GM18867 (cell line): ENCODE measurements at regions not wholly inside any gene's neighbourhood (a gene's known extent, or its start where the extent isn't known, plus 50 kb on each side); places are given as distances from the start of the nearest gene placed in this dataset.
A peak's percentile ranks its signal among the peaks of the same experiment; 100 is the strongest.

Experiments used
- ATAC-seq: cut with Tn5 transposase; IDR thresholded peaks from one replicate; pipeline ENCODE4 v1.9.1; 2021; ENCODE audit warnings: mild to moderate bottlenecking, moderate library complexity; ENCODE audit not compliant: unreplicated experiment

DNA sequence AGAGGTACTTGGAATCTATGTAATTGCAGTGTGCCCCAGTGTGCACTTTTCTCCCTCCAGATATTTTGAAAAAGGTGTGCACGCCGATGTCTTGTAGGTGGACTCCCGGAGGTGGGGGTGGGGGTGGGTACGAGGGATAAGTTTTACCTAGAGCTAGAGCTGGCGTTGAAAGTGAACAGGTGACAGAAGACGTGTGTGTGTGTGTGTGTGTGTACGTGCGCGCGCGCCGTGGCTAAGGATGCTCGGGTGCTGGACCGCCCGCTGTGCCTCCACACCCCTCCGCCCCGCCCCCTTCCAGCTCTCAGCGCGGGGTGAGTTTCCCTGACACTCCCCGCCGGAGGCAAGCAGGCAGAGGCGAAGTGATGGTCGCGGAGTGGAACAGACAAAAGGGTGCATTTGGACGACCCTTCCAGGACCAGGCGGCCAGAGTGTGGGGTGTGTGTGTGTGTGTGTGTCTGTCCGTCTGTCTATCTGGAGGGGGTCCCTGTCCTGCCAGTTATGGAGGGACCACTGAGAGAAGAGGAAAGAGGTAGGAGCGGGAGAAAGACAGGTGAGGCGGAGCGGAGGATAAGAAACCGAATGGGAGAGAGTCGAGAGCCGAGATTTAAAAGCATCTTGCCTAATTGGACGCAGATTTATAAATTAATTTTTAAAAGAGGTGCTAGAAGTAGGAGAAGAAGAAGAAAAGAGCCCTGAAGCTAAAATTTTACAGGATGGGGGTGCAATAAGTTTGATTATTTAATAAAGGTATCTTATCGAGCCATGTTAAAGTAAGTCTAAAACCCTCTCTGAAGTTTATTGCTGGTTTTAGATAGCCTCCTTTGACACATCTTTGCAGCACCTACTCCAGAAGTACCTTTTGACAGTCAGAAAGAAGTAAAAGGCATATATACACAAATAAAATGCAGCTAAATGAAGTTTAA is 335.8 kb upstream of the THRB start:
- ATAC-seq: no peak

DNA sequence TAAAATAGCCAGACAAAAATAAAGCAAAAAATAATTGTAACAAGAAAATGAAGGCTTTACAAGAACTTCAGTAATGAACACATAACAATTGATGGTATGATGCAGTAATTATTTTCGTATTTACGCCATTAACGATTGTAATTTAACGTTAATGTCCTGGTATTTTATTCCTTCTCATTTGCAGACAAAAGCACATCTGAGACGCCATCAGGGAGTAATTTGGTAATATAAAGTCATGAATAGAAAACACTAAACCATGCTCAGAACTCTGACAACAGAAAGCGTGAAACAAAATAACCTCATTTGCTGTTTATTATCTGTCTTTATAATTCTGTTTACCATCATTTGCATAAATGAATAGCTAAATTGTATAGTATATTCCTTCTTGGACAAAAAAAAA is 336.6 kb upstream of the THRB start:
- ATAC-seq: no peak

DNA sequence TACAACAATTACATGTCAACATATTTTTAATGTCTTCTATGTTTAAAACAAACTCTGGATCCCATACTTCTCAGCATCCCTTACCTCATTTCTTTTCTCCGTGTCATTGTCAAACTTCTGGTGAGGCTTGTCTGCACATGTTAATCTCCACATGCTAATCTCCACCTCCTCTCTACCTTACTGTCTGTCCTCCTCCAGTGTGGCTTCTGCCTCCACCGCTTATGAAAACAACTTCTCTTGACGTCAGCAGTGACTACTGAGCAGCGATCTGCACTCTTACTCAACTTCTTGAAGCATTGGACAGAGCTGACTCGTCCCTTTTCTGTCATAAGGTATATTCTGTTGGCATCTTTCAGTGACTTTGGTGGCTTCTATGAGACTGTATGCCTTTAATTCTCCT is 338.2 kb upstream of the THRB start:
- no peak for ATAC-seq

DNA sequence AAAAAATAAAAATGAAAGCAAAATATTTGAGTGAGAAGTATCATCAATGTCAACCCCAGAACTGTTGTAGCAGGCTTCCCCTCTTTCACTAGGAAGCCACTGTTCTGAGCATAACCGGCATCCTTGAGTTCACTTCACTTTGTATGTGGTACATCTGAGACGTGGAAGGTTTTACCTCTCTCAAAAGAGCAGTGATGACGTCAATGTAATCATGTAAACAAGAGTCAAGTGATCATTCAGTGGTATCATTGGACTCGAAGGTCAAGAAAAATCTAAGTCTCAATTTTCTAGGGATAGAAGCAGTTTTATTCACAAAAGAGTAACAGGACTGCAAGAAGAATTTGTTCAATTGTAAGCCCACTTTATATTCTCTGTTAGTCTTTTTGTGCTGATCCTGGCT is 339.8 kb upstream of the THRB start:
- ATAC-seq: no peak

- no peak for ATAC-seq
Observed at GRCh38 chr3:24835510-24835909, 340.9 kb upstream of the THRB start.

GRCh38 chr3:24837601-24838000 is 343.0 kb upstream of the THRB start:
- peak; percentile 65 for ATAC-seq

GRCh38 chr3:24838533-24838932 is 343.9 kb upstream of the THRB start:
- ATAC-seq: no peak

- no peak for ATAC-seq
Observed at GRCh38 chr3:24843955-24844354, 349.3 kb upstream of the THRB start.

- ATAC-seq: no peak
Observed at GRCh38 chr3:24845524-24846155, 351.0 kb upstream of the THRB start.

- no peak for ATAC-seq
Observed at GRCh38 chr3:24846286-24846860, 351.7 kb upstream of the THRB start.

DNA sequence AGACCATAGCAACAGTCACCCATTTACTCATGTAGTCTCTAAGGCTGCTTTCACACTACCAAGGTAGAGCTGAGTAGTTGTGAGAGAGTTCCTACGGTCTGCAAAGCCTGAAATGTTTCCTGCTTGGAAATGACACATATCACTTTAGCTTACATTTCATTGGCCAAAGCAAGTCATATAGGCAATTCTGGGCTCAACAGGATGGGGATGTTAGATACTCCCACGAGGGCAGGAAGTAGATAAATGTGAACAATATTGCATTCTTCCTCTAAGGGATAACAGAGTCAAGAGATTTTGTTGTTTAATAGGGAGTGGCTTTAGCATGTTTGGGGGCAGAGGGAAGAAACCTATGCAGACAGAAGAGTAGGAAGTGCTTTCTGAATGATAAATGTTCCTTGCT is 355.6 kb upstream of the THRB start:
- ATAC-seq: no peak

DNA sequence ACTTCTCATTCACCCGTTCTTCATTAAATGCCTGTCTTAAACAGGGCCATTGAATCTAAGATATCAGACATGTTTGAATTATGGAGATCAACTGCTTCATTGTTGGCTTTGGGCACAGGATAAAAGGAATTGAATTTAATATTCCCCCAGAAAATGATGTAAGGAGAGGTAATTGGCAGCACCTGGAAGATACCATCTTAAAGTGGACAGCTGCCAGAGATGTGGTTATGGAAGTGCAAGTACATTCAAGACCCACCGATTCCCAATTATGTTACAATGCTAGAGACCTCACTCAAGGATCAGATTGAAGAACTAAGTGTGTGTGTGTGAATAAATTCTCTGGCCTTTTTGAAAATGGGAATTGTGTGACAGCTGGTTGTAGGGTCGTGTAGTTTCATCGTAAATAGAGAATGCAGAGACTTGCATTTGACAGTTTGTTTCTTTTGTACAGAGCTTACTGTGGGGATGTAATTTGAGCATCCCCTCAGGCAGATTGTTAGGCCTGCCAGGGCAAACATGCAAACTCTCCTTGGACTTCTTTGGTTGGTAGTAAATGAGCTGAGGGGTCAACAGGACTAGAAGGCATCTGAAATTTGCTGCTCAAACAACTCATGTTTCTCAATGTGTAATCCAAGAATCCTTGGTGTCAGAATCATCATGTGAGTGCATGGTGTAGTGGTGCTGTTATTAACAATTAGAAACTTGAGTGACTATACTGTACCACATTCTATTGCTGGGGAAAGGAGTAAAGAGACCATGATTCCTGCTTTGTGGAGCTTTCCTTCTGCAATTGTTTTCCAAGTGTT is 359.2 kb upstream of the THRB start:
- no peak for ATAC-seq

DNA sequence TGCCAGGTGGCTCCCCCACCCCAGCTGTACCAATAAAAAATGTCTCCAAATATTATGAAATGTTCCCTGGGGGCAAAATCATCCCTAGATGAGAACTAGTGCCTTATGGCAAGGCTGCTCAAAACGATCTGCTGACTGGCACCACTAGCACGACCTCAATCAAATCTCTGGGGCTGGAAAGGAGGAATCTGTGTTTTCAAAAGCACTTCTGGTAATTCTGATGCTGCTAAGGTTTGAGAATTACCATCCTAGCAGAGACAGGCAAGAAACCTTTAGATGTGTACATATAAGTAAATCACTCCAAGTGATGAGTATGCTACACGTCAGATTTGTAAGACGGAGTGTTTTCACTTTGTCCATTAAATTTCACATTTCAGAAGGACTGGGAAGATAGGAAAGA is 360.1 kb upstream of the THRB start:
- ATAC-seq: no peak

DNA sequence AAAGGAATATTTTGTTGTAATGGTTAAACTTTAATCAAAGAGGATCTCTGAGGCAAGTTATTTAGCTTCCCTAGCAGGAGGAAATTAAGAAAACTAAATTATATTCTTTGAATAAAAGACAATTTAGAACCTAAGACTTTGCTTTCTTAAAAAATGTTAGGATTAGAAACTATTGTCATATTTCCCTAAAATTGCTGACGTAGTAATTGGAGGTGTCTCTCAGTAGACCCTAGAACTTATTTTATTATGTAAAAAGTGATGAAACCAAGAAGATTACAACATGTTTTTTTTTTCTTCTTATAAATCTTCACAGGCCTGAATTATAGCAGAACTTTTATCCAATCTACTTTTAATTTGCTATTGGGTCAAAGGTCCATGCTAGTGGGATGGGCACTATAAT is 363.3 kb upstream of the THRB start:
- no peak for ATAC-seq

DNA sequence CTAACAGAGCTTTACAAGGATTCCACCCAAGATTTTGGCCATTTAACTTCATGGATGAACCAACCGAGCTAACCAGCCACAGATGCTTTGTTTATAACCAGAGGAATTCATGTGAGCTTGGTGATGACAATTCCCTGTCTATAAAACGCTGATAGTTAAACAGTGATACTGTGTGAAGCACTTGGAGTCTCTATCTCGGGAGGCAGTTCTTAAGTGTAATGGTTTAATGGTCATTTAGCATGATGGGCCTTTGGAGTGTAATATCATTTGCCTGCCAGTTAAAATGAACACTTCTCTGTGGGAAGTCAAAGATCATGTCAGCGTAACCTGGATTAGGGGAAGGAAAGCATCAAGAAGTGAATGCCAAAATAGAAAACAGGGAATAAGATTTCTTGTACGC is 368.6 kb upstream of the THRB start:
- no peak for ATAC-seq

- no peak for ATAC-seq
Observed at GRCh38 chr3:24867783-24868182, 373.1 kb upstream of the THRB start.

GRCh38 chr3:24881239-24881638 is 386.6 kb upstream of the THRB start:
- no peak for ATAC-seq

DNA sequence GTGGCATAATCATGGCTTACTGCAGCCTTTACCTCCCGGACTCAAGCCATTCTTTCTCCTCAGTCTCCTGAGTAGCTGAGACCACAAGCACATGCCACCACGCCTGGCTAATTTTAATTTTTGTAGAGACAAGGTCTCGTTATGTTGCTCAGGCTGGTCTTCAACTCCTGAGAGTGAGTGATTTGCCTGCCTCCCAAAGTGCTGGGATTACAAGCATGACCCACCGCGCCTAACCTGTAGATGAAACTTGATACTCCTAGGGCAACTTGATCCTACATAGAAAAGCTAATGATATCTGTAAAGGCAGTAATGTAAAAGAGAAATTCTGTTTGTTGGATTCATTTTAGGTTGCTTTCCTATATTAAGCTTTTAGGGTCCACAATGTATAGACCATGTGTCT is 391.9 kb upstream of the THRB start:
- no peak for ATAC-seq

DNA sequence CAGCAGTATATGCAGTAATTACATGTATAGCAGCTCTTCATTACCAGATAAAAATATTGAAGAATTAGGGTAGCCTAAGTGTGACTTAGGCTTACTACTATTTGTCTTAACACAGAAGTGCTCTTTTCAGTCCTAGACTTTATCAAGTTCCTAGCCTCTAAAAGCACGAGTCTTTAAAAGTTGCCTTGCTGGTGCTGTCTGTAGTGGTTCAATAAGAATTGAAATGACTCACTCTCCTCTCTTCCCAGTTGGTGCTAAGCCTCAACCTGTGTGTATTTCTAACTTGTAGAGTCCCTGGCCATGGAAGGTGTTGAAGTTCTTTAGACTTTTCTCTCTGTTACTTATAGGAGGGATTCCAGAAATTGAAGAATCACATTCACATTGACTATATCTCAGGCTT is 395.4 kb upstream of the THRB start:
- no peak for ATAC-seq

DNA sequence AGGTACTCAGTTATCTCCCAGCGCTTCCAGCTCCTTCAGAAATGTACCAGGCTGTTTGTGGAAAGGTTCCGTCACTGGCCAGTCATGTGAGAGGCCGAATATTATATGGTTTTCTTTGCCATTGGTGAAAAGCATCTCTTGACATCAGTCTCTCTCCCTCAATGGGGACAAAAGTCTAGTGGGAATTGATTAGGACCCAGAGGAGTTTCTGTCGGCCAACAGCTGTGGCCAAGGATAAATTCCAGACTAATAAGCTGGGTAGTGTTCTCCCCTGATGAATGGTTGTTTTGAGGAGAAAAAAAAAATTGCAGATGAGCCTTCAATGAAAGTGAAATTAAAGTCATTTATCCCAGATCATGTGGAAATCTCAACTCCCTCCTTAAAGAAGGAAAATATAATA is 404.7 kb upstream of the THRB start:
- no peak for ATAC-seq

DNA sequence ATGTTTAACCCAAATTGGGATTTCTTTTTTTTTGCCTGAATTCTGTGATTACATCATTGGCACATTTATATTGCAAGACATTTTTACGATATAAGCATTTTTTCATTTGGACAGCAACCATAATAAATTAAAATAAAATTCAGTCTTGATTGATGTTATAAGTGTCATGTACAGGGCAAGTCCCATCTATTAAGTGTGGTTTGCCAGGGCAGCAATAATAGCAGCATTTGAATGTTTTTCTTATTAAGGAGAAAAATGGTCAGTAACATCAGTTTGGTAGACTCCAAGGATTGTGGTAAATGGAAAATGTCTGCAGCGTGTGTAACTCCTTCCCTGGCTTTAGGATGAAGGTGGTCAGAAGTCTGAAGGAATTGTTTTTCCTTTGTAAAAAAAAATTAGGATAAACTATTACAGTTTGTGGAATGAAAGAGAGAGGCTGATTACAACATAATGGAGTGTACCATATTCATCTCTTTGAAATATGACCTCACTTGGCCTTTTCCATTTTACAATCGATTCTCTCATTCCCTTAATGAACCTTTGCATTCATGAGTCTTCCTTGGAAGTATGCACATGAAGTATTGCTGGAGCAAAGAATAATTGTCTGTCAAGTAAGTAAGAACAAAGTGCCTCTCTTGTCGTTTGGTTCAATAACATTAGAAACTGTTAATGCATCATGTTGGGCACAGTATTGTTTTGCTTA is 405.4 kb upstream of the THRB start:
- no peak for ATAC-seq
